Stimulated activated naive B cell treated with anti-CD40 and anti-IgM and Interleukin-4, amounts not matched to agents 10 μg/mL and 1 μg/mL and 100 μg/mL, for 72 hours (primary cell): ENCODE measurements at regions not wholly inside any gene's neighbourhood (a gene's known extent, or its start where the extent isn't known, plus 50 kb on each side); places are given as distances from the start of the nearest gene placed in this dataset.

ENCODE experiments used
- ATAC-seq, 2 donors: fragments of 150-1000 bp; cut with Tn5 transposase; replicated peaks; 2 replicates each; pipeline ENCODE4 v1.10.0; 2021; ENCODE audit warnings: moderate library complexity in 1 of 2
- DNase-seq: peaks from one replicate; pipeline ENCODE4 v3.0.0; 2021
- H3K27ac Mint-ChIP-seq: one replicate; pipeline ENCODE4 v1.8.0; 2022; ENCODE audit warnings: mild to moderate bottlenecking, mixed read lengths
- H3K27me3 Mint-ChIP-seq, 2 donors: one replicate each; pipeline ENCODE4 v1.8.0; 2022; ENCODE audit warnings: mixed read lengths in 2 of 2
- H3K36me3 Mint-ChIP-seq, 2 donors: one replicate each; pipeline ENCODE4 v1.8.0; 2022; ENCODE audit warnings: mixed read lengths in 2 of 2, mild to moderate bottlenecking in 1 of 2
- H3K4me1 Mint-ChIP-seq, 2 donors: one replicate each; pipeline ENCODE4 v1.8.0; 2022; ENCODE audit warnings: mixed read lengths in 2 of 2, mild to moderate bottlenecking in 1 of 2
- H3K4me3 Mint-ChIP-seq, 2 donors: one replicate each; pipeline ENCODE4 v1.8.0; 2022; ENCODE audit warnings: mild to moderate bottlenecking in 2 of 2, mixed read lengths in 2 of 2, moderate library complexity in 1 of 2
- H3K9me3 Mint-ChIP-seq, 2 donors: one replicate each; pipeline ENCODE4 v1.8.0; 2022; ENCODE audit warnings: mixed read lengths in 2 of 2, mild to moderate bottlenecking in 1 of 2

GRCh38 chr17:77487677-77488530, 347.1 kb downstream of the SEC14L1 start:
- ATAC-seq (no peak), DNase-seq (no peak)
- no peaks in the 10 kb centered on the region for H3K9me3 Mint-ChIP-seq
- peaks cover 25 to 30% of the 10 kb centered on the region in 2 donors for H3K4me1 Mint-ChIP-seq
- no peaks in the 10 kb centered on the region for H3K27me3 Mint-ChIP-seq
- peak overlapping the region; percentile 42 for H3K27ac Mint-ChIP-seq
- peaks cover 44% of the 10 kb centered on the region in 2 donors for H3K36me3 Mint-ChIP-seq
- no peak overlapping the region for H3K4me3 Mint-ChIP-seq

GRCh38 chr17:77488531-77489238, 347.9 kb downstream of the SEC14L1 start:
- Mint-ChIP-seq H3K27ac (peak overlapping the region; percentile 20), H3K4me3 (peak overlapping the region in 1 of 2 donors; percentile 25), H3K4me1 (peaks cover 24 to 29% of the 10 kb centered on the region in 2 donors), H3K27me3 (no peaks in the 10 kb centered on the region), H3K9me3 (no peaks in the 10 kb centered on the region), H3K36me3 (peaks cover 44 to 50% of the 10 kb centered on the region in 2 donors)
- no peak for ATAC-seq
- DNase-seq: no peak

GRCh38 chr17:77489239-77489892, 348.6 kb downstream of the SEC14L1 start:
- Mint-ChIP-seq H3K27ac (no peak overlapping the region), H3K27me3 (no peaks in the 10 kb centered on the region), H3K9me3 (no peaks in the 10 kb centered on the region), H3K4me3 (peak overlapping the region in 1 of 2 donors; percentile 25), H3K36me3 (peaks cover 50 to 53% of the 10 kb centered on the region in 2 donors), H3K4me1 (peaks cover 24 to 36% of the 10 kb centered on the region in 2 donors)
- DNase-seq (no peak), ATAC-seq (no peak)

GRCh38 chr17:77489893-77490255, 349.1 kb downstream of the SEC14L1 start:
- DNase-seq: no peak
- no peak for ATAC-seq
- H3K4me3 Mint-ChIP-seq: no peak overlapping the region
- H3K27me3 Mint-ChIP-seq: no peaks in the 10 kb centered on the region
- peak overlapping the region; percentile 14 for H3K27ac Mint-ChIP-seq
- peaks cover 51 to 55% of the 10 kb centered on the region in 2 donors for H3K36me3 Mint-ChIP-seq
- peaks cover 26 to 41% of the 10 kb centered on the region in 2 donors for H3K4me1 Mint-ChIP-seq
- H3K9me3 Mint-ChIP-seq: no peaks in the 10 kb centered on the region

- ATAC-seq (no peak), DNase-seq (no peak)
- Mint-ChIP-seq H3K9me3 (no peaks in the 10 kb centered on the region), H3K27me3 (no peaks in the 10 kb centered on the region), H3K4me3 (no peak overlapping the region), H3K4me1 (peaks cover 28 to 46% of the 10 kb centered on the region in 2 donors), H3K36me3 (peaks cover 58 to 61% of the 10 kb centered on the region in 2 donors), H3K27ac (peak overlapping the region; percentile 62)
These were observed 349.8 kb downstream of the SEC14L1 start for GRCh38 chr17:77490361-77491183.

- DNase-seq (peak; percentile 48), ATAC-seq (peak; percentile 70 to 81)
- H3K36me3 Mint-ChIP-seq: peaks cover 51 to 59% of the 10 kb centered on the region in 2 donors
- peak overlapping the region; percentile 26 to 73 for H3K4me3 Mint-ChIP-seq
- H3K27me3 Mint-ChIP-seq: no peaks in the 10 kb centered on the region
- peak overlapping the region; percentile 90 for H3K27ac Mint-ChIP-seq
- no peaks in the 10 kb centered on the region for H3K9me3 Mint-ChIP-seq
- peaks cover 20 to 46% of the 10 kb centered on the region in 2 donors for H3K4me1 Mint-ChIP-seq
These were observed 351.2 kb downstream of the SEC14L1 start for GRCh38 chr17:77491921-77492445.

GRCh38 chr17:77492446-77493237, 351.9 kb downstream of the SEC14L1 start:
- Mint-ChIP-seq H3K36me3 (peaks cover 49 to 55% of the 10 kb centered on the region in 2 donors), H3K27ac (peak overlapping the region; percentile 90), H3K9me3 (no peaks in the 10 kb centered on the region), H3K27me3 (no peaks in the 10 kb centered on the region), H3K4me3 (peak overlapping the region in 1 of 2 donors; percentile 73), H3K4me1 (peaks cover 20 to 46% of the 10 kb centered on the region in 2 donors)
- ATAC-seq (no peak), DNase-seq (no peak)

GRCh38 chr17:77493238-77493820, 352.6 kb downstream of the SEC14L1 start:
- peaks cover 20 to 40% of the 10 kb centered on the region in 2 donors for H3K4me1 Mint-ChIP-seq
- no peak for DNase-seq
- no peak overlapping the region for H3K27ac Mint-ChIP-seq
- H3K27me3 Mint-ChIP-seq: no peaks in the 10 kb centered on the region
- H3K4me3 Mint-ChIP-seq: no peak overlapping the region
- ATAC-seq: no peak
- H3K36me3 Mint-ChIP-seq: peaks cover 46 to 54% of the 10 kb centered on the region in 2 donors
- H3K9me3 Mint-ChIP-seq: no peaks in the 10 kb centered on the region

- no peak for ATAC-seq
- no peaks in the 10 kb centered on the region for H3K9me3 Mint-ChIP-seq
- H3K27ac Mint-ChIP-seq: peak overlapping the region; percentile 14
- DNase-seq: no peak
- peaks cover 43 to 52% of the 10 kb centered on the region in 2 donors for H3K36me3 Mint-ChIP-seq
- peaks cover 15 to 33% of the 10 kb centered on the region in 2 donors for H3K4me1 Mint-ChIP-seq
- H3K4me3 Mint-ChIP-seq: no peak overlapping the region
- H3K27me3 Mint-ChIP-seq: no peaks in the 10 kb centered on the region
These were observed 353.3 kb downstream of the SEC14L1 start for GRCh38 chr17:77493901-77494663.

- ATAC-seq (peak; percentile 51 to 68), DNase-seq (peak; percentile 68)
- no peaks in the 10 kb centered on the region for H3K27me3 Mint-ChIP-seq
- H3K4me3 Mint-ChIP-seq: peak overlapping the region in 1 of 2 donors; percentile 1
- H3K4me1 Mint-ChIP-seq: peaks cover 14 to 30% of the 10 kb centered on the region in 2 donors
- H3K27ac Mint-ChIP-seq: peak overlapping the region; percentile 20
- H3K9me3 Mint-ChIP-seq: no peaks in the 10 kb centered on the region
- H3K36me3 Mint-ChIP-seq: peaks cover 46 to 57% of the 10 kb centered on the region in 2 donors
These were observed 354.1 kb downstream of the SEC14L1 start for GRCh38 chr17:77494664-77495435.

GRCh38 chr17:77495575-77495974, 354.8 kb downstream of the SEC14L1 start:
- DNase-seq (no peak), ATAC-seq (no peak)
- peaks cover 51 to 58% of the 10 kb centered on the region in 2 donors for H3K36me3 Mint-ChIP-seq
- no peaks in the 10 kb centered on the region for H3K9me3 Mint-ChIP-seq
- H3K4me1 Mint-ChIP-seq: peaks cover 14 to 30% of the 10 kb centered on the region in 2 donors
- no peak overlapping the region for H3K27ac Mint-ChIP-seq
- H3K27me3 Mint-ChIP-seq: no peaks in the 10 kb centered on the region
- H3K4me3 Mint-ChIP-seq: no peak overlapping the region
